HEK293T (cell line): ENCODE measurements at regions not wholly inside any gene's neighbourhood (a gene's known extent, or its start where the extent isn't known, plus 50 kb on each side); places are given as distances from the start of the nearest gene placed in this dataset.

Experiments
- CTCF ChIA-PET: fragments of 350-600 bp; formaldehyde crosslinking; extraction: SDS; loops from one replicate; lab custom pipeline; 2021; ENCODE audit warnings: antibody characterized with exemption, inconsistent platforms; lab: Yijun Ruan, JAX
- POLR2A ChIA-PET: fragments of 350-600 bp; formaldehyde crosslinking; extraction: SDS; loops from one replicate; lab custom pipeline; 2020; ENCODE audit warnings: antibody characterized with exemption, inconsistent platforms; lab: Yijun Ruan, JAX
- DNase-seq: peaks from one replicate; pipeline ENCODE4 v3.0.0; 2012; ENCODE audit warnings: mixed read lengths; ENCODE audit errors: extremely low spot score
- ARNT ChIP-seq: fragments of 450-650 bp; IDR thresholded peaks from 2 replicates; pipeline ENCODE4 v1.6.1; 2017; ENCODE audit warnings: mild to moderate bottlenecking
- BHLHE40 ChIP-seq: fragments of 450-650 bp; IDR thresholded peaks from 2 replicates; pipeline ENCODE4 v1.6.1; 2016; ENCODE audit warnings: mild to moderate bottlenecking, moderate library complexity, borderline replicate concordance
- CTBP1 ChIP-seq: fragments of 450-650 bp; IDR thresholded peaks from 2 replicates; pipeline ENCODE4 v1.6.1; 2016; ENCODE audit warnings: borderline replicate concordance
- ELF4 ChIP-seq: fragments of 450-650 bp; IDR thresholded peaks from 2 replicates; pipeline ENCODE4 v1.6.1; 2017; ENCODE audit warnings: antibody characterized with exemption
- FOXA1 ChIP-seq: fragments of 450-650 bp; IDR thresholded peaks from 2 replicates; pipeline ENCODE4 v1.6.1; 2016; ENCODE audit warnings: mild to moderate bottlenecking
- FOXK2 ChIP-seq: fragments of 450-650 bp; IDR thresholded peaks from 2 replicates; pipeline ENCODE4 v1.6.1; 2016; ENCODE audit warnings: mild to moderate bottlenecking
- FOXM1 ChIP-seq: fragments of 450-650 bp; IDR thresholded peaks from 2 replicates; pipeline ENCODE4 v1.6.1; 2017; ENCODE audit warnings: mild to moderate bottlenecking, borderline replicate concordance
- HDGF ChIP-seq: fragments of 450-650 bp; IDR thresholded peaks from 2 replicates; pipeline ENCODE4 v1.6.1; 2017; ENCODE audit warnings: antibody characterized with exemption, borderline replicate concordance
- L3MBTL2 ChIP-seq: fragments of 450-650 bp; conservative IDR thresholded peaks from 2 replicates; pipeline ENCODE4 v1.6.1; 2016; ENCODE audit warnings: mild to moderate bottlenecking
- LEF1 ChIP-seq: fragments of 450-650 bp; IDR thresholded peaks from 2 replicates; pipeline ENCODE4 v1.6.1; 2017; ENCODE audit warnings: mild to moderate bottlenecking, borderline replicate concordance
- NFRKB ChIP-seq: fragments of 450-650 bp; IDR thresholded peaks from 2 replicates; pipeline ENCODE4 v1.6.1; 2016; ENCODE audit warnings: mild to moderate bottlenecking, moderate library complexity
- PKNOX1 ChIP-seq: fragments of 450-650 bp; IDR thresholded peaks from 2 replicates; pipeline ENCODE4 v1.6.1; 2016
- SP1 ChIP-seq: fragments of 450-650 bp; IDR thresholded peaks from 2 replicates; pipeline ENCODE4 v1.6.1; 2017
- SUZ12 ChIP-seq: fragments of 450-650 bp; IDR thresholded peaks from 2 replicates; pipeline ENCODE4 v1.6.1; 2016; ENCODE audit warnings: mild to moderate bottlenecking
- TARDBP ChIP-seq: fragments of 450-650 bp; IDR thresholded peaks from 2 replicates; pipeline ENCODE4 v1.6.1; 2016
- ZNF384 ChIP-seq: fragments of 450-650 bp; IDR thresholded peaks from 2 replicates; pipeline ENCODE4 v1.6.1; 2016

GRCh38 chr4:151575646-151576045, 166.7 kb downstream of the FHIP1A start:
- TF ChIP-seq BHLHE40 (no peak), ZNF384 (no peak), SUZ12 (no peak), FOXM1 (no peak), FOXA1 (no peak), PKNOX1 (no peak), CTBP1 (no peak), HDGF (no peak)
- no peak for DNase-seq
- ChIA-PET POLR2A (no interaction called here), CTCF (no interaction called here)

GRCh38 chr4:151576627-151577026, 167.7 kb downstream of the FHIP1A start:
- no peak for TF ChIP-seq FOXM1
- no peak for TF ChIP-seq L3MBTL2
- no peak for TF ChIP-seq FOXA1
- no peak for TF ChIP-seq PKNOX1
- TF ChIP-seq ELF4 = no peak
- TF ChIP-seq BHLHE40 = no peak
- TF ChIP-seq ARNT = no peak
- no peak for TF ChIP-seq NFRKB
- no peak for TF ChIP-seq FOXK2
- no peak for TF ChIP-seq LEF1
- TF ChIP-seq TARDBP = no peak
- TF ChIP-seq ZNF384 = no peak
- no peak for TF ChIP-seq HDGF
- TF ChIP-seq CTBP1 = no peak
- TF ChIP-seq SUZ12 = no peak
- no peak for TF ChIP-seq SP1
- POLR2A ChIA-PET = no interaction called here
- CTCF ChIA-PET = no interaction called here
- DNase-seq = no peak

GRCh38 chr4:151581570-151581969, 172.6 kb downstream of the FHIP1A start:
- POLR2A ChIA-PET = interaction anchor here (0.7 kb wide), 1 partner anchor 37 kb away, joined by 4 read pairs; no protein-coding TSS in a partner anchor
- TF ChIP-seq FOXM1 = no peak
- TF ChIP-seq HDGF = no peak
- no peak for TF ChIP-seq TARDBP
- TF ChIP-seq CTBP1 = no peak
- TF ChIP-seq FOXA1 = no peak
- no peak for TF ChIP-seq SUZ12
- TF ChIP-seq ELF4 = no peak
- TF ChIP-seq ARNT = no peak
- TF ChIP-seq SP1 = no peak
- DNase-seq = no peak
- CTCF ChIA-PET = no interaction called here

GRCh38 chr4:151582098-151582497, 173.1 kb downstream of the FHIP1A start:
- TF ChIP-seq ELF4 (no peak), TARDBP (no peak)
- ChIA-PET CTCF (interaction anchor here (0.7 kb wide), 1 partner anchor 68 kb away, joined by 4 read pairs; no protein-coding TSS in a partner anchor), POLR2A (no interaction called here)
- no peak for DNase-seq

- CTCF ChIA-PET = interaction anchor here (0.6 kb wide), 1 partner anchor 38 kb away, joined by 4 read pairs; no protein-coding TSS in a partner anchor
Measured at GRCh38 chr4:151583157-151583914, 174.4 kb downstream of the FHIP1A start.

More at GRCh38 chr4:151583157-151583914, 174.4 kb downstream of the FHIP1A start:
- POLR2A ChIA-PET = no interaction called here
- TF ChIP-seq FOXM1 (no peak), NFRKB (no peak), ELF4 (no peak), ZNF384 (no peak), L3MBTL2 (no peak), HDGF (no peak), ARNT (no peak), FOXK2 (no peak), SP1 (no peak), PKNOX1 (no peak), FOXA1 (no peak), TARDBP (no peak), BHLHE40 (no peak), CTBP1 (no peak), LEF1 (no peak), SUZ12 (no peak)
- DNase-seq = no peak
